Kidney (tissue), 13 donors: ENCODE measurements at regions not wholly inside any gene's neighbourhood (a gene's known extent, or its start where the extent isn't known, plus 50 kb on each side); places are given as distances from the start of the nearest gene placed in this dataset.
"Not testable (repeated sequence)": the region's sequence is repeated elsewhere in the genome, so short reads cannot be mapped to it uniquely, and the experiment has no call there.

Experiments
- DNase-seq, 5 donors: peaks; one replicate each; pipeline ENCODE4 v3.0.0-alpha.2; 2013 to 2020
- FAIRE-seq: peaks from 2 replicates; lab custom pipeline; 2012; peaks lifted over from hg19 to GRCh38; lab: Jason Lieb, UNC
- H3K27ac ChIP-seq, 2 donors: one replicate each; pipeline ENCODE4 v1.7.0; 2013; ENCODE audit warnings: low read depth in 2 of 2, low read length in 2 of 2, inconsistent platforms in 1 of 2
- H3K27me3 ChIP-seq: one replicate; pipeline ENCODE4 v1.7.1; 2013; ENCODE audit warnings: low read length, inconsistent platforms; ENCODE audit not compliant: control insufficient read depth, insufficient read depth
- H3K36me3 ChIP-seq, 3 donors: one replicate each; pipeline versions ENCODE4 v1.7.0 to v1.7.1; 2013; ENCODE audit warnings: low read length in 3 of 3, control low read depth in 1 of 3, inconsistent platforms in 1 of 3; ENCODE audit not compliant: insufficient read depth in 3 of 3, control insufficient read depth in 2 of 3
- H3K4me1 ChIP-seq, 3 donors: one replicate each; pipeline versions ENCODE4 v1.7.0 to v1.7.1; 2013; ENCODE audit warnings: low read length in 3 of 3, inconsistent platforms in 1 of 3, low read depth in 1 of 3; ENCODE audit not compliant: control insufficient read depth in 2 of 3, insufficient read depth in 2 of 3
- H3K4me3 ChIP-seq, 3 donors: one replicate each; pipeline versions ENCODE4 v1.7.0 to v1.8.1; 2013; ENCODE audit warnings: low read length in 3 of 3, control low read depth in 1 of 3, inconsistent platforms in 1 of 3
- H3K9ac ChIP-seq, 3 donors: one replicate each; pipeline versions ENCODE4 v1.7.0 to v1.7.1; 2013; ENCODE audit warnings: low read length in 3 of 3, control low read depth in 1 of 3, inconsistent platforms in 1 of 3
- H3K9me3 ChIP-seq, 3 donors: one replicate each; pipeline versions ENCODE4 v1.7.0 to v1.7.1; 2013; ENCODE audit warnings: low read length in 3 of 3, control low read depth in 1 of 3, inconsistent platforms in 1 of 3; ENCODE audit not compliant: control insufficient read depth in 2 of 3, insufficient read depth in 1 of 3
- intact Hi-C: fragments of 100-400 bp; cut with DNase I; formaldehyde crosslinking; loops from one replicate; pipeline ENCODE4 v1.11.1; 2022
- TF ChIP-seq, protein P1 (sequence below): IDR thresholded peaks from 3 replicates; pipeline ENCODE4 v1.5.1; 2012; ENCODE audit warnings: mild to moderate bottlenecking, moderate library complexity, borderline replicate concordance; ENCODE audit not compliant: insufficient read depth; ENCODE audit errors: extremely low read depth
- donor health status: control.
- donor health status: control.
- donor health status: control.
- donor health status: control.
- donor health status: control.
- donor health status: DM: yes; HTN: yes; CAD: no.
- donor health status: Normal renal cell carcinoma (clear cell type).

GRCh38 chr5:97575322-97575721 is 392.3 kb upstream of the RIOK2 start:
- TF ChIP-seq, protein P1, sequence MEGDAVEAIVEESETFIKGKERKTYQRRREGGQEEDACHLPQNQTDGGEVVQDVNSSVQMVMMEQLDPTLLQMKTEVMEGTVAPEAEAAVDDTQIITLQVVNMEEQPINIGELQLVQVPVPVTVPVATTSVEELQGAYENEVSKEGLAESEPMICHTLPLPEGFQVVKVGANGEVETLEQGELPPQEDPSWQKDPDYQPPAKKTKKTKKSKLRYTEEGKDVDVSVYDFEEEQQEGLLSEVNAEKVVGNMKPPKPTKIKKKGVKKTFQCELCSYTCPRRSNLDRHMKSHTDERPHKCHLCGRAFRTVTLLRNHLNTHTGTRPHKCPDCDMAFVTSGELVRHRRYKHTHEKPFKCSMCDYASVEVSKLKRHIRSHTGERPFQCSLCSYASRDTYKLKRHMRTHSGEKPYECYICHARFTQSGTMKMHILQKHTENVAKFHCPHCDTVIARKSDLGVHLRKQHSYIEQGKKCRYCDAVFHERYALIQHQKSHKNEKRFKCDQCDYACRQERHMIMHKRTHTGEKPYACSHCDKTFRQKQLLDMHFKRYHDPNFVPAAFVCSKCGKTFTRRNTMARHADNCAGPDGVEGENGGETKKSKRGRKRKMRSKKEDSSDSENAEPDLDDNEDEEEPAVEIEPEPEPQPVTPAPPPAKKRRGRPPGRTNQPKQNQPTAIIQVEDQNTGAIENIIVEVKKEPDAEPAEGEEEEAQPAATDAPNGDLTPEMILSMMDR, result no peak
- no peaks in the 10 kb centered on the region for H3K4me1 ChIP-seq
- FAIRE-seq, result no peak
- H3K27me3 ChIP-seq, result no peaks in the 10 kb centered on the region
- H3K36me3 ChIP-seq, result no peaks in the 10 kb centered on the region
- intact Hi-C loops, result no loop called here
- no peak overlapping the region for H3K4me3 ChIP-seq
- H3K9me3 ChIP-seq, result peaks cover 0 to 5% (median 0%) of the 10 kb centered on the region in 3 donors
- no peak for DNase-seq
- no peak overlapping the region for H3K27ac ChIP-seq
- no peak overlapping the region for H3K9ac ChIP-seq

DNA sequence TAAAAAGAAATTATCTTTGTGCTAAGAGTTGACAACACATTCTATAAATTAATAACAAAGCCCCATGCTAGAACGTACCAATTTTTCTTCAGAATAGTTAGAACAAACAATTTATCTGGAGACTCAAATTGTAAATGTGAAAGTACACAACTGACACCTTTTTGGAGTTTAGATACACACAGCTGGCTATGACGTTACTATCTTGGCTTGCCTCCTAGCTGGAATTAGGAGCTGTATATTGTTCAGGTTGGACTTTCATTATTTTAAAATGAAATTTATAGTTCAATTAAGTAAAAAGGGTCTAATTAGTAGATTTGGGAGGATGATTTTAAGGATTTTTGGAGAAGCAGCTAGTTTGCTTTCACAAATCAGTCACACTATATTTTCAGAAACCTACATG is 393.9 kb upstream of the RIOK2 start:
- DNase-seq (no peak), FAIRE-seq (no peak)
- Histone ChIP-seq H3K4me3 (no peak overlapping the region), H3K9ac (no peak overlapping the region), H3K36me3 (no peaks in the 10 kb centered on the region), H3K27me3 (no peaks in the 10 kb centered on the region), H3K4me1 (no peaks in the 10 kb centered on the region), H3K27ac (no peak overlapping the region), H3K9me3 (peaks cover 0 to 3% (median 0%) of the 10 kb centered on the region in 3 donors)
- intact Hi-C loops, result no loop called here
- TF ChIP-seq, protein P1, result no peak

- H3K4me3 ChIP-seq, H3K27me3 ChIP-seq, H3K9ac ChIP-seq, H3K27ac ChIP-seq, intact Hi-C loops, H3K36me3 ChIP-seq, H3K9me3 ChIP-seq, FAIRE-seq, H3K4me1 ChIP-seq: not testable (repeated sequence)
- DNase-seq, result peak in 1 of 5 donors; percentile 45
Measured at GRCh38 chr5:97579977-97580376, 396.9 kb upstream of the RIOK2 start.

GRCh38 chr5:97580746-97581145 is 397.7 kb upstream of the RIOK2 start:
- TF ChIP-seq, protein P1, result no peak
- Histone ChIP-seq H3K36me3 (no peaks in the 10 kb centered on the region), H3K27ac (no peak overlapping the region), H3K9me3 (no peaks in the 10 kb centered on the region), H3K9ac (no peak overlapping the region), H3K4me3 (no peak overlapping the region), H3K27me3 (no peaks in the 10 kb centered on the region), H3K4me1 (no peaks in the 10 kb centered on the region)
- intact Hi-C loops, result no loop called here
- no peak for FAIRE-seq
- DNase-seq, result no peak
